ENCODE measurements at regions not wholly inside any gene's neighbourhood (a gene's known extent, or its start where the extent isn't known, plus 50 kb on each side); places are given as distances from the start of the nearest gene placed in this dataset.

DNA sequence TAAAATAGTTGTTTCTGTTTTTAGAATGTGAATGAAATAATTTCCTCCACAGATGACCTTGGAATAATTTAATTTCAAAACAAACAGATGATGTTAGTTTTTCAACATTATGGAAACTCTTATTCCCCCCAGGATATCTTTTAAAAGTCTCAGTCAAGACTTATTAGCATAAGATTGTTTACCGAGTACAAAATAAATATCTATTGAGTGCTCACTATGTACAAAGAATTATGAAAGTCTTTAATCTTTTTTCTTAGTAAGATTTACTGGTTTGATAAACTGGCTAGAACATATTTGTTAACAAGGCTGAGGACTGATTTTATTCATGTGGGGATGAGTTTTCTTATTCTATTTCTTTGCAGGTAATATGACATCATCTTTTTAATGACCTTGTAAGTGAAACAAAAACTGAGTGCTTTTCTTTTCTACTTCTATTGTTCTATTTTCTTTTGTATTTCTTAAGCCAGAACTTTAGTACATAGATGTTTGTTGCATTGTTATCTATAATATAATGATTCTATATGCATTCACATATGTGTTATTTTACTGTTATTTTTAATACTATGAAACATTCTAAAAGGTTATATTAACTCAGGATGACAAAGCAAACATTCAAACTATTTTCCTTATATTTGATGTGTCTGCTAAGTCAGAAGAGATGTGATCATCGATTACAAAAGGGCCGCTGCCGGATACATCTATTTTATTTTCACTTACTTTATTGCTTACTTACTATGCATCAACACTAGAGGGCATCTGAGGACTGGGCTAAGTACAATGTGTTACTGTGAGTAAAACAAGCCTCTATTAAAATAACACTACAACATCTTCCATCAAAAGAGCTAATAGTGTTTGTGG, 111.0 kb upstream of the ARHGAP42 start:
- Mint-ChIP-seq H3K36me3 (ENCODE audit: low read depth) (no peaks in the 10 kb centered on the region), H3K4me3 (no peak overlapping the region), H3K27me3 (ENCODE audit: insufficient read depth) (peaks cover 8% of the 10 kb centered on the region; the same call in 1 of the 2 replicates), H3K27ac (no peak overlapping the region), H3K9me3 (no peaks in the 10 kb centered on the region), H3K4me1 (ENCODE audit: low read depth) (peaks cover 16% of the 10 kb centered on the region)
- peak; percentile 53 for DNase-seq
- TF ChIP-seq, protein P1, sequence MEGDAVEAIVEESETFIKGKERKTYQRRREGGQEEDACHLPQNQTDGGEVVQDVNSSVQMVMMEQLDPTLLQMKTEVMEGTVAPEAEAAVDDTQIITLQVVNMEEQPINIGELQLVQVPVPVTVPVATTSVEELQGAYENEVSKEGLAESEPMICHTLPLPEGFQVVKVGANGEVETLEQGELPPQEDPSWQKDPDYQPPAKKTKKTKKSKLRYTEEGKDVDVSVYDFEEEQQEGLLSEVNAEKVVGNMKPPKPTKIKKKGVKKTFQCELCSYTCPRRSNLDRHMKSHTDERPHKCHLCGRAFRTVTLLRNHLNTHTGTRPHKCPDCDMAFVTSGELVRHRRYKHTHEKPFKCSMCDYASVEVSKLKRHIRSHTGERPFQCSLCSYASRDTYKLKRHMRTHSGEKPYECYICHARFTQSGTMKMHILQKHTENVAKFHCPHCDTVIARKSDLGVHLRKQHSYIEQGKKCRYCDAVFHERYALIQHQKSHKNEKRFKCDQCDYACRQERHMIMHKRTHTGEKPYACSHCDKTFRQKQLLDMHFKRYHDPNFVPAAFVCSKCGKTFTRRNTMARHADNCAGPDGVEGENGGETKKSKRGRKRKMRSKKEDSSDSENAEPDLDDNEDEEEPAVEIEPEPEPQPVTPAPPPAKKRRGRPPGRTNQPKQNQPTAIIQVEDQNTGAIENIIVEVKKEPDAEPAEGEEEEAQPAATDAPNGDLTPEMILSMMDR (IDR thresholded peaks at IDR 0.05), result peak; percentile 88

DNA sequence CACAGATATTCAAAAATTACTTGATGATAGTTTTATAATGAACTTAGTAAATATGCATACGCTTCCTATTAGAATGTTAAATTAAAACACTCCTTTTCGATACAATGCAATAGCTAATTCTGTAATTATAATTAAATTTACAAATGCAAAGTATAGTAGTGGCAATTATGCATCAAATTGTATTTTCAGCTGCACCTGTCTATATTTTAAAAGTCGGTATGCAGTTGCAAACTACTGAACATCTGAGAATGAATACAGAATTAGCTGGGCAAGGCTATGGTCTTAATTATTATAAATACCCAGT, 110.4 kb upstream of the ARHGAP42 start:
- H3K36me3 Mint-ChIP-seq (ENCODE audit: low read depth), result no peaks in the 10 kb centered on the region
- peaks cover 8% of the 10 kb centered on the region; the same call in 1 of the 2 replicates for H3K27me3 Mint-ChIP-seq (ENCODE audit: insufficient read depth)
- peaks cover 16% of the 10 kb centered on the region for H3K4me1 Mint-ChIP-seq (ENCODE audit: low read depth)
- no peak overlapping the region for H3K4me3 Mint-ChIP-seq
- TF ChIP-seq, protein P1 (IDR thresholded peaks at IDR 0.05), result peak; percentile 38
- DNase-seq, result no peak
- no peak overlapping the region for H3K27ac Mint-ChIP-seq
- no peaks in the 10 kb centered on the region for H3K9me3 Mint-ChIP-seq

DNA sequence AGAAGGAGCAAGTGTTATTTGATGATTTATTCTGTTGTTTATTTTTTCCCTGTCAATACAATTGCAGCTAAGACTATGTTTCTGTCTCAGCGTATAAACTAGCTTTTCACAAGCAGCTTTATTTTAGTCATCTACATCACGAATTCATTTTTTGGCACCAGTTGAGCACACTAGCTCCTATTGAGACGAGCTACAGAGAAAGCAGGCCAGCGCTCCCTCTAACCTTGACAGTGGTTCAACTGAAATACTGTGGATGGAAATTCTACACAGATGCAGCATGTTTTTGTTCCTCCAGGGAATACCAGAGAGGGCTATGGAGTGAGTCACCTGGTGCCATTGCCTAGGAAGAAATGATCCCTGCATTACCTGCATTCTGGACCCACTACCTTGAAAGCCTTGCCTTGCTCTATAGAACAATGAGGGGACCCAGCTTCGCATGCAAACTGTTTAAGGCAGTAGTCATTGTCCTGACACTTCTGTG, 108.2 kb upstream of the ARHGAP42 start:
- DNase-seq, result no peak
- H3K4me1 Mint-ChIP-seq (ENCODE audit: low read depth), result peaks cover 13% of the 10 kb centered on the region
- H3K4me3 Mint-ChIP-seq, result no peak overlapping the region
- H3K36me3 Mint-ChIP-seq (ENCODE audit: low read depth), result no peaks in the 10 kb centered on the region
- no peaks in the 10 kb centered on the region for H3K9me3 Mint-ChIP-seq
- TF ChIP-seq, protein P1 (IDR thresholded peaks at IDR 0.05), result no peak
- peaks cover 8% of the 10 kb centered on the region; the same call in 1 of the 2 replicates for H3K27me3 Mint-ChIP-seq (ENCODE audit: insufficient read depth)
- H3K27ac Mint-ChIP-seq, result no peak overlapping the region

DNA sequence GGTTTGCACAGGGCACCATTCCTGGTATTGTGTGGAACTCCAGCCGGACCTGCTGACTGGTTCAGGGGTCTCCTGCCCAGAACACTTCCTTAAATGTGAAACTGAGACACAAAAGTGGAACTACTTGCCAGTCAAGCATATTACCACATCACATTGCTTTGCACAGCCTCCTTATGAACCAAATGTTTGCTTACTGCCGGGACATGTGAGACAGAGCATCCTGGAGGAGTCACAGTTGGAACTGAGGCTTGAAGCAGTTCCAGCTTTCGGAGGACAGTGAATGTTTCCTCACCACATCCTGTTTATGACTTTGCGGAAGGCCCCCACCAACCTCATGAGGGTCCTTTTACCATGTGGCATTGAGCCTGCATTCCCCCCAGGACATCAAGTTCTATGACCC, 105.8 kb upstream of the ARHGAP42 start:
- Mint-ChIP-seq H3K4me1 (ENCODE audit: low read depth) (peaks cover 10% of the 10 kb centered on the region), H3K36me3 (ENCODE audit: low read depth) (no peaks in the 10 kb centered on the region), H3K4me3 (no peak overlapping the region), H3K27ac (no peak overlapping the region), H3K27me3 (ENCODE audit: insufficient read depth) (peaks cover 12% of the 10 kb centered on the region), H3K9me3 (no peaks in the 10 kb centered on the region)
- DNase-seq, result no peak
- TF ChIP-seq, protein P1 (IDR thresholded peaks at IDR 0.05), result no peak

DNA sequence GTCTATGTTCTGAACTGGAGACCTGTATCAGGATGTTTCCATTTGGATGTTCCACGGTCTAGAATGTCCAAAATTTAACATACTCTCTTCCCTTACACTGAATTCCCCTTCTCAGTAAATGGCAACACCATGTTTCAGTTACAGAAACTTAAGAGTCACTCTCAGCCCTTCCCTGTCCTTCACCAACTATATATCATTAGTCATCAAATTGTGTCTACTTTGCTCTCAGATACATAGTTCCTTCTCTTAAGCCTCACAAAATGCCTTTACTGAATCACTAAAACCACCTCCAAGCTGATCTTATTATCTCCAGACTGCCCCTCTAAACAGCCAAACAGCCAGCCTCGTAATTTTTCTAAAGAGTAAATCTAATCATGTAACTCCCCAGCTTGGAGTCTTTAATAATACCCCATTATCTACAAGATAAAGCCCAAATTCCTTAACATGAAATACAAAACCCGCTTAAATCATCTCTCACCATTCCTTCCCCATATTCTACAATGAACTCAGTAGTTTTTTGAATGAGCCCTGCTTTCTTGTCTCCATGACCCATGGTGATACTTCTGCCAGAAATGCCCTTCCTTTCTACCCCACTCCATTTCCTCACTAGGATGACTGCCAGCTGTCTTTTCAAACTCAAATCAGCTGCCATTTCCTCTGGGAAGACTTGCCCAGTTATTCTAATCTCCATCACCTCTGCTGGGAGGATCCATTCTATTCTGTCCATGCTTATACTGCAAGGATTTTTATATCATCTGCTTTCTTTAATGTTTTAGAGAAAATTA, 102.7 kb upstream of the ARHGAP42 start:
- H3K4me1 Mint-ChIP-seq (ENCODE audit: low read depth), result no peaks in the 10 kb centered on the region
- H3K27me3 Mint-ChIP-seq (ENCODE audit: insufficient read depth), result peaks cover 14% of the 10 kb centered on the region
- H3K4me3 Mint-ChIP-seq, result no peak overlapping the region

More for the DNA sequence above, 102.7 kb upstream of the ARHGAP42 start:
- Mint-ChIP-seq H3K9me3 (no peaks in the 10 kb centered on the region), H3K36me3 (ENCODE audit: low read depth) (no peaks in the 10 kb centered on the region), H3K27ac (no peak overlapping the region)
- TF ChIP-seq, protein P1 (IDR thresholded peaks at IDR 0.05), result no peak
- DNase-seq, result no peak

Measured in HFFc6 (cell line).